ENCODE measurements at regions not wholly inside any gene's neighbourhood (a gene's known extent, or its start where the extent isn't known, plus 50 kb on each side); places are given as distances from the start of the nearest gene placed in this dataset.

- Histone ChIP-seq H3K36me3 (ENCODE audit: control insufficient read depth in 1 of 2, insufficient read depth in 2 of 2, low read length in 2 of 2) (no peaks in the 10 kb centered on the region), H3K27ac (ENCODE audit: low read depth, low read length) (no peak overlapping the region), H3K27me3 (ENCODE audit: insufficient read depth, low read length) (no peaks in the 10 kb centered on the region), H3K9me2 (ENCODE audit: insufficient read depth) (no peaks in the 10 kb centered on the region), H3K9ac (ENCODE audit: low read length) (no peak overlapping the region), H3K4me1 (ENCODE audit: control insufficient read depth in 1 of 2, insufficient read depth in 2 of 2, low read length in 2 of 2) (no peaks in the 10 kb centered on the region), H2AFZ (ENCODE audit: low read depth, low read length, poor library complexity, severe bottlenecking) (no peak overlapping the region), H4K20me1 (ENCODE audit: insufficient read depth) (no peaks in the 10 kb centered on the region), H3K4me2 (ENCODE audit: low read length) (no peak overlapping the region), H3K9me3 (ENCODE audit: control insufficient read depth in 1 of 2, insufficient read depth in 1 of 2, low read depth in 1 of 2, low read length in 2 of 2) (peaks cover 14 to 17% of the 10 kb centered on the region in 2 experiments; a peak in 3 of 4 replicates), H3K79me2 (ENCODE audit: insufficient read depth, low read length) (no peaks in the 10 kb centered on the region), H3K4me3 (replicated peaks in 1 of 2; ENCODE audit: low read depth in 1 of 2, low read length in 2 of 2) (no peak overlapping the region)
- ATAC-seq: no peak
- POLR2A ChIA-PET: no interaction called here
- CTCF ChIA-PET: no interaction called here
- intact Hi-C loops (cut with micrococcal nuclease): no loop called here
- DNase-seq (ENCODE audit: low read depth, low spot score): no peak
- TF ChIP-seq TCF7L2 (IDR thresholded peaks at IDR 0.05; ENCODE audit: borderline replicate concordance, extremely low read depth, insufficient read depth, insufficient read length): no peak
- TF ChIP-seq SP1 (IDR thresholded peaks at IDR 0.05; ENCODE audit: low read depth): no peak
- no peak for TF ChIP-seq MAX (IDR thresholded peaks at IDR 0.05)
- no peak for TF ChIP-seq RAD21 (IDR thresholded peaks at IDR 0.05; ENCODE audit: low read depth)
- TF ChIP-seq SRF (IDR thresholded peaks at IDR 0.05; ENCODE audit: low read depth): no peak
- TF ChIP-seq REST (IDR thresholded peaks at IDR 0.05; ENCODE audit: low read depth): no peak
- no peak for TF ChIP-seq CEBPB (IDR thresholded peaks at IDR 0.05; ENCODE audit: low read depth)
- TF ChIP-seq FOSL1 (IDR thresholded peaks at IDR 0.05; ENCODE audit: low read depth): no peak
- TF ChIP-seq YY1 (IDR thresholded peaks at IDR 0.05; ENCODE audit: extremely low read depth, insufficient replicate concordance, low read depth, low read length): no peak
- TF ChIP-seq ELF1 (IDR thresholded peaks at IDR 0.05; ENCODE audit: borderline replicate concordance, low read depth): no peak
- TF ChIP-seq ZNF274 (IDR thresholded peaks at IDR 0.05; ENCODE audit: low read depth, low read length): no peak
- no peak for TF ChIP-seq EZH2 (IDR thresholded peaks at IDR 0.05)
- no peak for TF ChIP-seq ATF3 (IDR thresholded peaks at IDR 0.05)
- no peak for TF ChIP-seq POLR2AphosphoS5 (IDR thresholded peaks at IDR 0.05; ENCODE audit: low read depth, low read length)
- TF ChIP-seq CBX3 (IDR thresholded peaks at IDR 0.05; ENCODE audit: low read depth): no peak
- no peak for TF ChIP-seq ZFX (IDR thresholded peaks at IDR 0.05)
- no peak for TF ChIP-seq EGR1 (IDR thresholded peaks at IDR 0.05; ENCODE audit: low read depth)
- TF ChIP-seq JUND (IDR thresholded peaks at IDR 0.05): no peak
- no peak for TF ChIP-seq POLR2A (IDR thresholded peaks at IDR 0.05; ENCODE audit: borderline replicate concordance, extremely low read depth, insufficient read depth, insufficient read length)
- TF ChIP-seq ZBTB33 (IDR thresholded peaks at IDR 0.05; ENCODE audit: extremely low read depth, insufficient replicate concordance, low read length): no peak
- RAD21 ChIA-PET (ENCODE audit: low non-redundant PET in 1 of 2, low total read pairs in 2 of 2, uncharacterized antibody in 2 of 2, unreplicated experiment in 2 of 2): no interaction called here
- no TSS peak for BruUV-seq (replicated peaks)
These were observed 481.1 kb downstream of the CBLN2 start for GRCh38 chr18:72063001-72063400.

All from HCT116 (cell line).